DOHH2 (cell line): ENCODE measurements at regions not wholly inside any gene's neighbourhood (a gene's known extent, or its start where the extent isn't known, plus 50 kb on each side); places are given as distances from the start of the nearest gene placed in this dataset.
"Not testable (repeated sequence)": the region's sequence is repeated elsewhere in the genome, so short reads cannot be mapped to it uniquely, and the experiment has no call there.

Experiments used
- H3F3A ChIP-seq: fragments of 200-600 bp; sonication (generic), shearing (Covaris generic); 2 replicates; pipeline ENCODE4 v1.6.0; 2016; ENCODE audit warnings: antibody characterized with exemption, mild to moderate bottlenecking; ENCODE audit not compliant: control insufficient read depth, insufficient read depth
- H3K27ac ChIP-seq: fragments of 200-600 bp; sonication (generic); 2 replicates; pipeline ENCODE4 v1.5.1; 2014; ENCODE audit warnings: low read depth, mild to moderate bottlenecking, low read length, moderate library complexity
- H3K27me3 ChIP-seq: fragments of 200-600 bp; sonication (generic); 2 replicates; pipeline ENCODE4 v1.6.1; 2014; ENCODE audit warnings: mild to moderate bottlenecking, low read length, mixed read lengths; ENCODE audit not compliant: control insufficient read depth
- H3K36me3 ChIP-seq: fragments of 200-600 bp; sonication (generic); 2 replicates; pipeline ENCODE4 v1.6.1; 2014; ENCODE audit warnings: mild to moderate bottlenecking, low read length, moderate library complexity, mixed read lengths; ENCODE audit not compliant: control insufficient read depth
- H3K4me1 ChIP-seq: fragments of 200-600 bp; sonication (generic); 2 replicates; pipeline ENCODE4 v1.6.1; 2014; ENCODE audit warnings: mild to moderate bottlenecking, low read length, mixed read lengths; ENCODE audit not compliant: control insufficient read depth
- H3K4me2 ChIP-seq: fragments of 200-600 bp; sonication (generic); 2 replicates; pipeline ENCODE4 v1.6.0; 2014; ENCODE audit warnings: mild to moderate bottlenecking, low read length, moderate library complexity
- H3K4me3 ChIP-seq: fragments of 200-600 bp; sonication (generic); 2 replicates; pipeline ENCODE4 v1.5.1; 2014; ENCODE audit warnings: mild to moderate bottlenecking, low read length, mixed read lengths
- H3K79me2 ChIP-seq: fragments of 200-600 bp; sonication (generic); 2 replicates; pipeline ENCODE4 v1.6.1; 2014; ENCODE audit warnings: mild to moderate bottlenecking, low read length, mixed read lengths; ENCODE audit not compliant: control insufficient read depth
- H3K9me2 ChIP-seq: fragments of 200-600 bp; sonication (generic); replicated peaks from 2 replicates; pipeline ENCODE4 v1.6.1; 2014; ENCODE audit warnings: mild to moderate bottlenecking, low read length, mixed read lengths; ENCODE audit not compliant: control insufficient read depth
- H3K9me3 ChIP-seq: fragments of 200-600 bp; sonication (generic); 2 replicates; pipeline ENCODE4 v1.6.1; 2014; ENCODE audit warnings: antibody characterized with exemption, low read length, mixed read lengths; ENCODE audit not compliant: control insufficient read depth, insufficient read depth
- H4K20me1 ChIP-seq: fragments of 200-600 bp; sonication (generic); 2 replicates; pipeline ENCODE4 v1.6.0; 2014; ENCODE audit warnings: low read depth, mild to moderate bottlenecking, antibody characterized with exemption, low read length, moderate library complexity; ENCODE audit not compliant: control insufficient read depth, insufficient read depth
- EZH2phosphoT487 ChIP-seq: fragments of 200-600 bp; sonication (generic); IDR thresholded peaks from 2 replicates; pipeline ENCODE4 v1.6.1; 2017; ENCODE audit warnings: borderline replicate concordance, mild to moderate bottlenecking, antibody characterized with exemption, low read length, moderate library complexity, mixed read lengths
- TF ChIP-seq, protein P1 (sequence below): fragments of 200-600 bp; sonication (generic); IDR thresholded peaks from one replicate; pipeline ENCODE4 v1.5.1; 2014; ENCODE audit warnings: antibody characterized with exemption, mild to moderate bottlenecking, low read depth, low read length; ENCODE audit not compliant: poor library complexity, severe bottlenecking

DNA sequence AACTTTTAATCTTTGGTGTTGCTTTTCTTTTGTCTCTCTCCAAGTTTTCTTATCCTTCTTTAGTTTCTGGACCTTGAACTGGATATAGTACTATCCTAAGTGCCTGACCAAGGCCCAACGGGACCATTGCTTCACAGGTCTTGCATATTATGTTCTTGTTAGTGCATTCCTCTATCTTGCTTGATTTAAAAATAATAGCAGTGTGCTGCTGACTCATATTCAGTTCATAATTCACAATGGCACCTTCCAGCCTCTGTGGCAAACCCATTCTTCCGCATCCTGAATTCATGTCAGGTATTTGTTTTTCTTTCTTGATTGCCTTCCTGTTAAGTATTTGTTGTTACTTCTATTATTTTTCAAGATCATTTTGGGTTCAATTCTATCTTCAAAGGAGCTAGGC, 197.1 kb upstream of the GIMD1 start:
- Histone ChIP-seq H3F3A (no peaks in the 10 kb centered on the region), H4K20me1 (no peaks in the 10 kb centered on the region), H3K79me2 (no peaks in the 10 kb centered on the region), H3K4me2 (no peak overlapping the region), H3K27ac (no peak overlapping the region), H3K4me3 (no peak overlapping the region), H3K27me3 (no peaks in the 10 kb centered on the region), H3K9me2 (no peaks in the 10 kb centered on the region), H3K4me1 (no peaks in the 10 kb centered on the region), H3K36me3 (no peaks in the 10 kb centered on the region), H3K9me3 (no peaks in the 10 kb centered on the region)
- TF ChIP-seq, protein P1, sequence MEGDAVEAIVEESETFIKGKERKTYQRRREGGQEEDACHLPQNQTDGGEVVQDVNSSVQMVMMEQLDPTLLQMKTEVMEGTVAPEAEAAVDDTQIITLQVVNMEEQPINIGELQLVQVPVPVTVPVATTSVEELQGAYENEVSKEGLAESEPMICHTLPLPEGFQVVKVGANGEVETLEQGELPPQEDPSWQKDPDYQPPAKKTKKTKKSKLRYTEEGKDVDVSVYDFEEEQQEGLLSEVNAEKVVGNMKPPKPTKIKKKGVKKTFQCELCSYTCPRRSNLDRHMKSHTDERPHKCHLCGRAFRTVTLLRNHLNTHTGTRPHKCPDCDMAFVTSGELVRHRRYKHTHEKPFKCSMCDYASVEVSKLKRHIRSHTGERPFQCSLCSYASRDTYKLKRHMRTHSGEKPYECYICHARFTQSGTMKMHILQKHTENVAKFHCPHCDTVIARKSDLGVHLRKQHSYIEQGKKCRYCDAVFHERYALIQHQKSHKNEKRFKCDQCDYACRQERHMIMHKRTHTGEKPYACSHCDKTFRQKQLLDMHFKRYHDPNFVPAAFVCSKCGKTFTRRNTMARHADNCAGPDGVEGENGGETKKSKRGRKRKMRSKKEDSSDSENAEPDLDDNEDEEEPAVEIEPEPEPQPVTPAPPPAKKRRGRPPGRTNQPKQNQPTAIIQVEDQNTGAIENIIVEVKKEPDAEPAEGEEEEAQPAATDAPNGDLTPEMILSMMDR: no peak
- no peak for TF ChIP-seq EZH2phosphoT487

DNA sequence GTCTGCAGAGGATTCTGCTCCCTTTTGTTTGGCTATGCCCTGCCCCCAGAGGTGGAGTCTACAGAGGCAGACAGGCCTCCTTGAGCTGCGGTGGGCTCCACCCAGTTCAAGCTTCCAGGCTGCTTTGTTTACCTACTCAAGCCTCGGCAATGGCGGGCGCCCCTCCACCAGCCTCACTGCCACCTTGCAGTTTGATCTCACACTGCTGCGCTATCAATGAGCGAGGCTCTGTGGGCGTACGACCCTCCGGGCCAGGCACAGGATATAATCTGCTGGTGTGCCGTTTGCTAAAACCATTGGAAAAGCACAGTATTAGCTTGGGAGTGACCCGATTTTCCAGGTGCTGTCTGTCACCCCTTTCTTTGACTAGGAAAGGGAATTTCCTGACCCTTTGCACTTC, 195.1 kb upstream of the GIMD1 start:
- not testable (repeated sequence) for H3K9me2 ChIP-seq, H3K27ac ChIP-seq, H3K9me3 ChIP-seq, H3K4me3 ChIP-seq, H3K79me2 ChIP-seq, H3K4me1 ChIP-seq, H3F3A ChIP-seq, H3K4me2 ChIP-seq, H4K20me1 ChIP-seq, H3K27me3 ChIP-seq, H3K36me3 ChIP-seq

DNA sequence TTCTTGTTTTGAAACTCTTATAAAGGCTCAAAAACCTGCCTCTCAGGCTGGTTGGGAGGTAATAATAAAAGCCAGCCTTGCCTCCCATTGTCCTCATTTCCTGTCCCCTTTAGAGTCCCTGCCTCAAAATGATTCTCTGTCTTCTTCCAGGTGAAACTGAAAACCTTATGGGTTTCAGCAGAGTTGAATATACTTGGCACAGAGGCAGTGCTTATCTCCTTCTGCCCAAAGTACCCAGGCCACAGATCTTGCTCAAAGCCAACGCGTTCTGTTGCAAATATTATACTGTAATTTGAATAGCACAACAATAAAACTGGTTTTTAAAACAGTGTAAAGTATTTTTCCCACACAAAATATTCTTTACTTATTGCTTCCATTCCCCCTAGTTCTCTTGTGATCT, 183.1 kb upstream of the GIMD1 start:
- H3K9me2 ChIP-seq: no peaks in the 10 kb centered on the region
- H3K4me1 ChIP-seq: no peaks in the 10 kb centered on the region
- H3K9me3 ChIP-seq: no peaks in the 10 kb centered on the region
- H3K36me3 ChIP-seq: no peaks in the 10 kb centered on the region
- H3K79me2 ChIP-seq: no peaks in the 10 kb centered on the region
- H3K4me2 ChIP-seq: no peak overlapping the region
- no peak overlapping the region for H3K27ac ChIP-seq
- H3K4me3 ChIP-seq: no peak overlapping the region
- no peaks in the 10 kb centered on the region for H4K20me1 ChIP-seq
- no peaks in the 10 kb centered on the region for H3F3A ChIP-seq
- TF ChIP-seq, protein P1: no peak
- no peak for TF ChIP-seq EZH2phosphoT487
- H3K27me3 ChIP-seq: no peaks in the 10 kb centered on the region

DNA sequence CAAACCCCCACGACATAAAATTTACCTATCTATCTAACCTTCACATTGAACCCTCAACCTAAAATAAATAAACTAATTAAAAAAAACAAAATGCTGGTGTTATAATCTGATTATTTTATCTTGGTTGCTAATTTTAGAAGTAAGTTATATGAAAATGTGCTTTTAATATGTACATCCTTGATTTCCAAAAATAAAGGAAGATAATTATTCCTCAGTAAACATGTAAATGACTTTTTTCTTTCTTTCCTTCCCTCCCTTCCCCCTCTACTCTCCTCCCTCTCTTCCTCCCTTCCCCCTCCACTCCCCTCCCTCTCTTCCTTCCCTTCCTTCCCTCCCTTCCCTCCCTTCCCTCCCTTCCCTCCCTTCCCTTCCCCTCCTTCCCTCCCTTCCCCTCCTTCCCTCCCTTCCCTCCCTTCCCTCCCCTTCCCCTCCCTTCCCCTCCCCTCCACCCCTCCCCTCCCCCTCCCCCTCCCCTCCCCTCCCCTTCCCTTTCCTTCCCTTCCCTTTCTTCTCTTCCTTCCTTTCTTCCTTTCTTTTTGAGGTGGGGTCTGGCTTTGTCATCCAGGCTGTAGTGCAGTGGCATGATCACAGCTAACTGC, 180.0 kb upstream of the GIMD1 start:
- Histone ChIP-seq H3K79me2 (no peaks in the 10 kb centered on the region), H3F3A (no peaks in the 10 kb centered on the region), H4K20me1 (no peaks in the 10 kb centered on the region), H3K27me3 (no peaks in the 10 kb centered on the region), H3K4me2 (no peak overlapping the region), H3K9me3 (no peaks in the 10 kb centered on the region), H3K4me1 (no peaks in the 10 kb centered on the region), H3K9me2 (no peaks in the 10 kb centered on the region), H3K27ac (no peak overlapping the region), H3K36me3 (no peaks in the 10 kb centered on the region), H3K4me3 (no peak overlapping the region)
- TF ChIP-seq, protein P1: no peak
- no peak for TF ChIP-seq EZH2phosphoT487
